ENCODE measurements at regions not wholly inside any gene's neighbourhood (a gene's known extent, or its start where the extent isn't known, plus 50 kb on each side); places are given as distances from the start of the nearest gene placed in this dataset.
"Not testable (repeated sequence)": the region's sequence is repeated elsewhere in the genome, so short reads cannot be mapped to it uniquely, and the experiment has no call there.

DNA sequence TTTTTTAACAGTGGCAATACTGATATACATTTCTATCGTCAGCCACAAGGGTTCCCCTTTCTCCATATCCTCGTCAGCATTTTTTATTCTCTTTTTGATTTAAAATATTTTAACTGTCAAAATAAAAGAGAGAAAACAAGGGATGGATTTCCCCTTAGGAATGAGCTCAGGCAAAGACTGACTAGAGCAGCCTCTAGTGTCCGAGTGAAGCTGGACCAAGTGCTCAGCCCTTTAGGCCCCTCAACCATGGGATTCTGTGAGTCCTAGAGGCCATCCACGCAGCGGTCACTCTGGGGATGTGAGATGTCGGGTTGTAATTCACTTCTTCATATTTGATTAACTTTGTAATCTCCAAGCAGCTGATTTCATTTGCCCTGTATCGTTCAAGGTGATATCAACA lies 137.4 kb upstream of the RNF32 start:
- ChIA-PET CTCF (ENCODE audit: partially characterized antibody) (no interaction called here), POLR2A (ENCODE audit: partially characterized antibody) (no interaction called here)
- intact Hi-C loops (cut with micrococcal nuclease): no loop called here
- peaks cover 0 to 18% (median 2%) of the 10 kb centered on the region in 8 donors for H3K9me3 Mint-ChIP-seq
- H3K27ac Mint-ChIP-seq: no peak overlapping the region
- H3K4me1 Mint-ChIP-seq: no peaks in the 10 kb centered on the region
- no peak overlapping the region for H3K4me3 Mint-ChIP-seq
- H3K27me3 Mint-ChIP-seq: peaks cover 4% of the 10 kb centered on the region in 2 donors
- H3K36me3 Mint-ChIP-seq: no peaks in the 10 kb centered on the region
- no peak for DNase-seq
- H3K9me3 ChIP-seq (ENCODE audit: control insufficient read depth in 1 of 2, low read length in 2 of 2): no peaks in the 10 kb centered on the region
- H3K4me1 ChIP-seq (ENCODE audit: insufficient read depth, low read length): no peaks in the 10 kb centered on the region
- H3K27me3 ChIP-seq (ENCODE audit: insufficient read depth, low read length): no peaks in the 10 kb centered on the region
- H3K36me3 ChIP-seq (ENCODE audit: insufficient read depth, low read length): no peaks in the 10 kb centered on the region
- no peak overlapping the region for H3K4me3 ChIP-seq (ENCODE audit: low read length in 2 of 2)
- no peak overlapping the region for H3K27ac ChIP-seq (ENCODE audit: low read depth, low read length)

DNA sequence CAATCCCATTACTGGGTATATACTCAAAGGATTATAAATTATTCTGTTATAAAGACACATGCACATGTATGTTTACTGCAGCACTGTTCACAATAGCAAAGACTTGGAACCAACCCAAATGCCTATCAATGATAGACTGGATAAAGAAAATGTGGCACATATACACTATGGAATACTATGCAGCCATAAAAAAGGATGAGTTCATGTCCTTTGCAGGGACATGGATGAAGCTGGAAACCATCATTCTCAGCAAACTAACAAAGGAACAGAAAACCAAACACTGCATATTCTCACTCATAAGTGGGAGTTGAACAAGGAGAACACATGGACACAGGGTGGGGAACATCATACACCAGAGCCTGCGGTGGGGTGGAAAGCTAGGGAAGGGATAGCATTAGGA lies 138.8 kb upstream of the RNF32 start:
- H3K4me3 ChIP-seq (ENCODE audit: low read length in 2 of 2); H3K27ac ChIP-seq (ENCODE audit: low read depth, low read length); H3K4me1 ChIP-seq (ENCODE audit: insufficient read depth, low read length); POLR2A ChIA-PET (ENCODE audit: partially characterized antibody); DNase-seq; intact Hi-C loops (cut with micrococcal nuclease); H3K36me3 ChIP-seq (ENCODE audit: insufficient read depth, low read length); H3K27ac Mint-ChIP-seq; H3K27me3 ChIP-seq (ENCODE audit: insufficient read depth, low read length); H3K36me3 Mint-ChIP-seq; CTCF ChIA-PET (ENCODE audit: partially characterized antibody); H3K4me1 Mint-ChIP-seq; H3K27me3 Mint-ChIP-seq; H3K4me3 Mint-ChIP-seq; H3K9me3 ChIP-seq (ENCODE audit: control insufficient read depth in 1 of 2, low read length in 2 of 2): not testable (repeated sequence)
- H3K9me3 Mint-ChIP-seq: peaks cover 0 to 12% (median 0%) of the 10 kb centered on the region in 8 donors

DNA sequence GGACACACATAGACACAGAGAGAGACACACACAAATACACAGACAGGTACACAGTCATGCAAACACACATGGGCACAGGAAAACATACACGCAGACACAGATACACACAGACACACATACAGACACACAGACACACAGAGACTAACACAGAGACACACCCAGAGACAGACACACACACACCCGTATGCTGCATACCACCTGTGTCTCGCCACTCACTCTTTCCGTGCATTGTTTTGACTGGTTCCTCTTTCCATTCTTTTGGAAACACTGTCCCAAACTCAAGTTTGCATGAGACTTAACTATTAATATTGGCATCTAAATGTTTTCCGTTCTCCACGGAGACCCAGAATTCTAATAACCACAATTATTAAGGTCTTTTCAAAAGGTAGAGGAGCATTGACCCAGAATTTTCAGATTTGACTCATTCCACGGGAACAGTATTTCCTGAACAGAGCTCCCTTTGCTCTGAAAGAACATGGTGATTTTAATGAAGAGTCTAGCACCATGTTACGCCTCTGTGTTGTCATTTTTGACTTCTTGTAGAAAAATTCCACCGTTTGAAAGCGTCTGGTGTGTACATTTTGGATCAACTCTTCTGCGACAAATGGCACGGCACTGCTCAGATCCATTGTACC lies 141.2 kb upstream of the RNF32 start:
- Histone ChIP-seq H3K4me1 (ENCODE audit: insufficient read depth, low read length) (no peaks in the 10 kb centered on the region), H3K4me3 (ENCODE audit: low read length in 2 of 2) (no peak overlapping the region), H3K27ac (ENCODE audit: low read depth, low read length) (no peak overlapping the region), H3K36me3 (ENCODE audit: insufficient read depth, low read length) (no peaks in the 10 kb centered on the region), H3K27me3 (ENCODE audit: insufficient read depth, low read length) (no peaks in the 10 kb centered on the region), H3K9me3 (ENCODE audit: control insufficient read depth in 1 of 2, low read length in 2 of 2) (no peaks in the 10 kb centered on the region)
- no peak for DNase-seq
- CTCF ChIA-PET (ENCODE audit: partially characterized antibody): no interaction called here
- Mint-ChIP-seq H3K36me3 (no peaks in the 10 kb centered on the region), H3K4me1 (no peaks in the 10 kb centered on the region), H3K9me3 (peaks cover 0 to 12% (median 0%) of the 10 kb centered on the region in 8 donors), H3K4me3 (no peak overlapping the region), H3K27me3 (peaks cover 0 to 3% of the 10 kb centered on the region in 2 donors), H3K27ac (no peak overlapping the region)
- intact Hi-C loops (cut with micrococcal nuclease): no loop called here
- POLR2A ChIA-PET (ENCODE audit: partially characterized antibody): no interaction called here

DNA sequence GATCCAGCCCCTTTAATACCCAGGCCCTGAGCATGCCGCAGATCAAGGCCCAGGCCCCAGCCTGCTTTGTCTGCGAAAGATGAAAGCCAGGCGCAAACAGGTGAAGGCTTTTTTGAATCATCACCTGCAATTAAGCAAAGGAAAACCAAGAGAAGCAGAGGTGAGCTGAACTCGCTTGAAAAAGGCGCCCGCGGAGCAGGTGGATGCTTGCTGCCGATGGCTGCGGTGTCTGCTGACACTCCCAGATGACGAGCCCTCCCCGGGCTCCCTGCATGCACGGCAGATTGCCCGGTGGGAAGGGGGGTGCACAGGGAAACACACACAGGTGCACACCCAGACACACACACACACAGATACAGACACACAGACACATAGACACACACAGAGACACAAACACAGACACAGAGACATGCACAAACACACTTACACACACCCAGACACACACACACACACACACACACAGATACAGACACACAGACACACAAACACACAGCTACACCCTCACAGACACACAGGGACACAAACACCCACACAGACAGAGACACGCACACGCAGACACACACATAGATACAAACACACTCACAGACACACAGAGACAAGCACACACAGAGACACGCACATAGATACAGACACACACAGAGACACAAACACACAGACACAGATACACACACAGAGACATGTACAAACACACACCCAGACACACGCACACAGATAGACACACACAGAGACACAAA lies 142.6 kb upstream of the RNF32 start:
- Mint-ChIP-seq H3K27me3 (peaks cover 0 to 2% of the 10 kb centered on the region in 2 donors), H3K4me3 (no peak overlapping the region), H3K27ac (no peak overlapping the region), H3K4me1 (no peaks in the 10 kb centered on the region), H3K9me3 (peaks cover 0 to 12% (median 0%) of the 10 kb centered on the region in 8 donors), H3K36me3 (no peaks in the 10 kb centered on the region)
- Histone ChIP-seq H3K27me3 (ENCODE audit: insufficient read depth, low read length) (no peaks in the 10 kb centered on the region), H3K36me3 (ENCODE audit: insufficient read depth, low read length) (no peaks in the 10 kb centered on the region), H3K4me3 (ENCODE audit: low read length in 2 of 2) (no peak overlapping the region), H3K4me1 (ENCODE audit: insufficient read depth, low read length) (no peaks in the 10 kb centered on the region), H3K27ac (ENCODE audit: low read depth, low read length) (no peak overlapping the region), H3K9me3 (ENCODE audit: control insufficient read depth in 1 of 2, low read length in 2 of 2) (no peaks in the 10 kb centered on the region)
- CTCF ChIA-PET (ENCODE audit: partially characterized antibody): no interaction called here
- DNase-seq: no peak
- POLR2A ChIA-PET (ENCODE audit: partially characterized antibody): no interaction called here
- intact Hi-C loops (cut with micrococcal nuclease): no loop called here

DNA sequence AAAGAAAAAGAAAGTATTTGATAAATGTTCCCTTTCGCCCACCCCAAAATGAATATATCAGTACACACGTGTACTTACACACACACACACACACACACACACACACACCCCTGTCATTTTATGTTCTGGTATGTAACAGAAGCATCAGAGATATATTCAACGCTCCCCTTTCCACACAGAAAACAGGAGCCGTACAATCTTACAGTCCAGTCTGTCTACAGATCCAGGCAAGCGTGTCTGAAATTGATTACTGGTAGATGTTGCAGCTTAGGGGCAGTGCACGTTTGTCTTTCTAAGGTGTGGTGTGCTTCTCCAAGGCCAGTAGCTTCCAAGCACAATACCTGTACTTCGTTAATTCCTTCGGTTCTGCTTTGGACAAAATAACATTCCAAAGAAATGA lies 143.7 kb upstream of the RNF32 start:
- no peaks in the 10 kb centered on the region for H3K4me1 ChIP-seq (ENCODE audit: insufficient read depth, low read length)
- no peak overlapping the region for H3K27ac Mint-ChIP-seq
- no peak overlapping the region for H3K4me3 ChIP-seq (ENCODE audit: low read length in 2 of 2)
- H3K9me3 Mint-ChIP-seq: peaks cover 0 to 12% (median 0%) of the 10 kb centered on the region in 8 donors
- intact Hi-C loops (cut with micrococcal nuclease): no loop called here
- CTCF ChIA-PET (ENCODE audit: partially characterized antibody): no interaction called here
- H3K27ac ChIP-seq (ENCODE audit: low read depth, low read length): no peak overlapping the region
- POLR2A ChIA-PET (ENCODE audit: partially characterized antibody): no interaction called here
- H3K27me3 Mint-ChIP-seq: peaks cover 0 to 5% of the 10 kb centered on the region in 2 donors
- H3K36me3 Mint-ChIP-seq: no peaks in the 10 kb centered on the region
- H3K4me3 Mint-ChIP-seq: no peak overlapping the region
- DNase-seq: no peak
- H3K9me3 ChIP-seq (ENCODE audit: control insufficient read depth in 1 of 2, low read length in 2 of 2): no peaks in the 10 kb centered on the region
- H3K4me1 Mint-ChIP-seq: no peaks in the 10 kb centered on the region
- no peaks in the 10 kb centered on the region for H3K36me3 ChIP-seq (ENCODE audit: insufficient read depth, low read length)
- no peaks in the 10 kb centered on the region for H3K27me3 ChIP-seq (ENCODE audit: insufficient read depth, low read length)

DNA sequence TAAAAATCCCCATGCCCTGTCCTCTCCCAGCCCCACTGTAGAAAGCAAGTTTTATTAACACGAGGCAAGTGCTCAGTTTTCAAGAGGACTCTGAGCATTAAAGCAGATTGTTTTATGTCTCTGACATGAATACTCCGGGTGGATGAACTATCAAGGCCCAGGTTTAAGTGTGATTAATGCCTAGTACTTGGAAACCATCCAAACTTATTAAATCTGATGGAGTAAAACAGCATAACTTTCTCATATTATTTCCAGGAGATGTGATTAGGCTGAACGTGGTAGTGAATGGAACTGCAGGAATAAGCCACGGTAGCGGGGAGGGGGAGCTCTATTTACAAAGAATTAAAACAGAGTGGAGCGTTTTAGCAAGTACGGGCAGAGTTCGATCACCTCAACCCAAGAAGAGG lies 144.2 kb upstream of the RNF32 start:
- Histone ChIP-seq H3K4me1 (ENCODE audit: insufficient read depth, low read length) (no peaks in the 10 kb centered on the region), H3K9me3 (ENCODE audit: control insufficient read depth in 1 of 2, low read length in 2 of 2) (no peaks in the 10 kb centered on the region), H3K36me3 (ENCODE audit: insufficient read depth, low read length) (no peaks in the 10 kb centered on the region), H3K27me3 (ENCODE audit: insufficient read depth, low read length) (no peaks in the 10 kb centered on the region), H3K27ac (ENCODE audit: low read depth, low read length) (no peak overlapping the region), H3K4me3 (ENCODE audit: low read length in 2 of 2) (no peak overlapping the region)
- intact Hi-C loops (cut with micrococcal nuclease): no loop called here
- Mint-ChIP-seq H3K4me3 (no peak overlapping the region), H3K36me3 (no peaks in the 10 kb centered on the region), H3K27me3 (peaks cover 0 to 5% of the 10 kb centered on the region in 2 donors), H3K27ac (no peak overlapping the region), H3K9me3 (peaks cover 0 to 10% (median 0%) of the 10 kb centered on the region in 8 donors), H3K4me1 (no peaks in the 10 kb centered on the region)
- POLR2A ChIA-PET (ENCODE audit: partially characterized antibody): no interaction called here
- CTCF ChIA-PET (ENCODE audit: partially characterized antibody): no interaction called here
- no peak for DNase-seq

DNA sequence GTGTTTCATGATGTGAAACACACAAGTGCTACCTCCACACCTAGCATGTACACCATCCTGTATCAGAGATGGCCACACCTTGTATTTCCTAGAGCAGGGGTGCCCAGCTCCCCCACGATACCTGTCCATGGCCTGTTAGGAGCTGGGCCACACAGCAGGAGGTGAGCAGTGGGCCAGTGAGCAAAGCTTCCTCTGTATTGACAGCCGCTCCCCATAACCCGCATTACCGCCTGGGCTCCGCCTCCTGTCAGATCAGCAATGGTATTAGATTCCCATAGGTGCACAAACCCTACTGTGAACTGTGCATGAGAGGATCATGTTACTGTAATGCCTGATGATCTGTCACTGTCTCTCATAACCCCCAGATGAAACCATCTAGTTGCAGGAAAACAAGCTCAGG lies 145.6 kb upstream of the RNF32 start:
- Histone ChIP-seq H3K4me3 (ENCODE audit: low read length in 2 of 2) (no peak overlapping the region), H3K9me3 (ENCODE audit: control insufficient read depth in 1 of 2, low read length in 2 of 2) (no peaks in the 10 kb centered on the region), H3K36me3 (ENCODE audit: insufficient read depth, low read length) (no peaks in the 10 kb centered on the region), H3K27me3 (ENCODE audit: insufficient read depth, low read length) (no peaks in the 10 kb centered on the region), H3K4me1 (ENCODE audit: insufficient read depth, low read length) (no peaks in the 10 kb centered on the region), H3K27ac (ENCODE audit: low read depth, low read length) (no peak overlapping the region)
- H3K9me3 Mint-ChIP-seq: no peaks in the 10 kb centered on the region
- H3K36me3 Mint-ChIP-seq: no peaks in the 10 kb centered on the region
- ChIA-PET CTCF (ENCODE audit: partially characterized antibody) (no interaction called here), POLR2A (ENCODE audit: partially characterized antibody) (no interaction called here)
- no peak overlapping the region for H3K4me3 Mint-ChIP-seq
- H3K27me3 Mint-ChIP-seq: peaks cover 0 to 5% of the 10 kb centered on the region in 2 donors
- intact Hi-C loops (cut with micrococcal nuclease): no loop called here
- H3K27ac Mint-ChIP-seq: no peak overlapping the region
- no peak for DNase-seq
- no peaks in the 10 kb centered on the region for H3K4me1 Mint-ChIP-seq

All from CD4-positive, alpha-beta memory T cell (primary cell).